Stimulated activated CD8-positive, alpha-beta memory T cell treated with anti-CD3 and anti-CD28 coated beads, Interleukin-2, amount 100 ng/mL, for 1 hour (primary cell): ENCODE measurements at regions not wholly inside any gene's neighbourhood (a gene's known extent, or its start where the extent isn't known, plus 50 kb on each side); places are given as distances from the start of the nearest gene placed in this dataset.

Experiments
- DNase-seq, 2 donors: peaks; one replicate each; pipeline ENCODE4 v3.0.0-alpha.2; 2020; ENCODE audit warnings: low read depth in 2 of 2

GRCh38 chr6:148240861-148241477, 101.7 kb upstream of the SASH1 start:
- no peak for DNase-seq

- no peak for DNase-seq
Observed at GRCh38 chr6:148242180-148242579, 100.5 kb upstream of the SASH1 start.

GRCh38 chr6:148244217-148244935, 98.3 kb upstream of the SASH1 start:
- no peak for DNase-seq

- no peak for DNase-seq
Observed at GRCh38 chr6:148247386-148248063, 95.1 kb upstream of the SASH1 start.

- DNase-seq = no peak
Observed at GRCh38 chr6:148249160-148249559, 93.5 kb upstream of the SASH1 start.

- DNase-seq = no peak
Observed at GRCh38 chr6:148249679-148250375, 92.8 kb upstream of the SASH1 start.

- DNase-seq = no peak
Observed at GRCh38 chr6:148250975-148251685, 91.5 kb upstream of the SASH1 start.

- no peak for DNase-seq
Observed at GRCh38 chr6:148251891-148252290, 90.7 kb upstream of the SASH1 start.

GRCh38 chr6:148257810-148258209, 84.8 kb upstream of the SASH1 start:
- no peak for DNase-seq

GRCh38 chr6:148258868-148259267, 83.8 kb upstream of the SASH1 start:
- DNase-seq = no peak

GRCh38 chr6:148261470-148261869, 81.2 kb upstream of the SASH1 start:
- DNase-seq = no peak

GRCh38 chr6:148263010-148263409, 79.6 kb upstream of the SASH1 start:
- DNase-seq = no peak

GRCh38 chr6:148263961-148264360, 78.7 kb upstream of the SASH1 start:
- DNase-seq = no peak

GRCh38 chr6:148265054-148265453, 77.6 kb upstream of the SASH1 start:
- DNase-seq = no peak

- DNase-seq = no peak
Observed at GRCh38 chr6:148269386-148269785, 73.3 kb upstream of the SASH1 start.

GRCh38 chr6:148271711-148272439, 70.8 kb upstream of the SASH1 start:
- no peak for DNase-seq

GRCh38 chr6:148272597-148272996, 70.0 kb upstream of the SASH1 start:
- DNase-seq = no peak

- DNase-seq = no peak
Observed at GRCh38 chr6:148273962-148274752, 68.5 kb upstream of the SASH1 start.

GRCh38 chr6:148274809-148275208, 67.8 kb upstream of the SASH1 start:
- DNase-seq = no peak

- no peak for DNase-seq
Observed at GRCh38 chr6:148285205-148285604, 57.4 kb upstream of the SASH1 start.
